ENCODE measurements at regions not wholly inside any gene's neighbourhood (a gene's known extent, or its start where the extent isn't known, plus 50 kb on each side); places are given as distances from the start of the nearest gene placed in this dataset.

DNA sequence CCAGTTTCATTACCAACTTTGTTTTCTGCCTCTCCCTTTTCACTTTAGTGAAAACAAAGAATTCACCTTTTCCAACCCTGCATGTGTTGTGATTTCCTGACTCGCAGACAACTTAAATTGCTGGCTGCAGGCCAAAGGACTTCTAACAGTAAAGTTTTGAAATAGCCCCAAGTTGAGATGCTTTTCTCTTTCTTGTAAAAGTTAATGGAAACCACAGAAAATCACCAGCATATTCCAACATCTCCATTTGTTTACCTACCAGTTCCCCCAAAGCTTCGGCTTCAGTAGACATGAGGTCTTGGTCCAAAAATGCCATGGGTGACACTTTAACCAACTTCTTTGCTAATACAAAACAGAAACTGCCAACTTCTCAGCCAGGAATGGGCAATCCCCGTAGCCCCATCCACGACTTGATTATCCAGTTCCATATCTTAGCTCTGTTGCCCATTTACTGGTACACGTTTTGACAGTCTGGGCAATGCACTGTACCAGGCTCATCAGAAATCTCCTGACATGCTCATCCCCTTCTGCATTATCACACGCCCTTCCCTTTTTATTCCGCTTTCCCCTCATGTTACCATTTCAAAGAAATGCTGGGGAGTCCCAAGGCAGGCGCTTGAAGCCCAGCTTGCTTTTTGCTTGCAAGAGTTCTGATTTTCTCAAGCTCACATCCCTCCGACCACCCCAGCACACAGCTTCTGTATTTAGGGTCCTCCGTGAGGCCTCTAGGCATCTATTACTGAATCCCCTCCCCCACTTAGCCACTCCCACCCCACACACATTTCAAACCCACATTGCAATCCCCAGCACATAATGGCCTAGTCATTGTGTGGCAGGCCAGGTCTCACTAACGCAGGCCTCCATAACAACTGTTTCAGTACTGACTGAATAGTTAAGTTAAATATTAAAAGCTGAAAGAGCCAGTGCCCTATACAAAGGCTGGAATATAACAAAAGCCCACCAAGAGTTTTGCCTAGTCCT, 137.9 kb upstream of the S100G start:
- no peak overlapping the region for H3K27ac ChIP-seq (ENCODE audit: extremely low read depth, low read depth, low read length)
- H3K4me2 ChIP-seq (ENCODE audit: insufficient read depth, low read length) = no peak overlapping the region
- H2AFZ ChIP-seq (ENCODE audit: low read depth, low read length) = no peak overlapping the region
- no peaks in the 10 kb centered on the region for H4K20me1 ChIP-seq (replicated peaks; ENCODE audit: control insufficient read depth, insufficient read depth, low read length)
- ATAC-seq (no peak), FAIRE-seq (no peak), DNase-seq (ENCODE audit: extremely low read depth in 1 of 4, low spot score in 3 of 4) (no peak)
- POLR2A ChIA-PET = no interaction called here
- peaks cover 0 to 7% of the 10 kb centered on the region in 2 experiments; a peak in 3 of 5 replicates for H3K27me3 ChIP-seq (ENCODE audit: control insufficient read depth in 2 of 2, insufficient read depth in 2 of 2, low read length in 2 of 2)
- in situ Hi-C loops (cut with MboI) (no loop called here), intact Hi-C loops (cut with micrococcal nuclease) (no loop called here)
- H3K9me3 ChIP-seq (replicated peaks; ENCODE audit: control insufficient read depth, insufficient read depth, low read depth, low read length) = no peaks in the 10 kb centered on the region
- H3K36me3 ChIP-seq (ENCODE audit: control insufficient read depth, insufficient read depth, low read length) = no peaks in the 10 kb centered on the region
- H3K9ac ChIP-seq (ENCODE audit: insufficient read depth in 1 of 2, low read depth in 2 of 2, low read length in 2 of 2) = no peak overlapping the region
- no peaks in the 10 kb centered on the region for H3K9me1 ChIP-seq (ENCODE audit: control insufficient read depth, insufficient read depth, low read length)
- H3K4me1 ChIP-seq (replicated peaks in 1 of 2; ENCODE audit: control insufficient read depth in 2 of 2, insufficient read depth in 2 of 2, low read length in 2 of 2) = no peaks in the 10 kb centered on the region
- no peaks in the 10 kb centered on the region for H3K79me2 ChIP-seq (ENCODE audit: control insufficient read depth, insufficient read depth, low read length)
- BruUV-seq (replicated peaks) = no TSS peak
- H3K4me3 ChIP-seq = no peak overlapping the region
- 25% methylated on average over 9 of the region's 11 CpGs for WGBS (ENCODE audit: insufficient coverage, low coverage, missing lambda C conversion rate)
- CTCF ChIA-PET (ENCODE audit: low intra/inter-chr PET ratio) = no interaction called here
- TF ChIP-seq TGIF2 (CRISPR knock-in tag; IDR thresholded peaks at IDR 0.05) = no peak
- TF ChIP-seq ZNF239 (CRISPR knock-in tag; IDR thresholded peaks at IDR 0.05) = no peak
- TF ChIP-seq SIX5 (IDR thresholded peaks at IDR 0.05; ENCODE audit: borderline replicate concordance in 1 of 2, insufficient read depth in 1 of 2, low read depth in 1 of 2, low read length in 2 of 2) = no peak
- no peak for TF ChIP-seq CHD1 (IDR thresholded peaks at IDR 0.05; ENCODE audit: low read length)
- TF ChIP-seq HNRNPL (IDR thresholded peaks at IDR 0.05; ENCODE audit: low read depth, low read length) = no peak
- no peak for TF ChIP-seq DNMT1 (IDR thresholded peaks at IDR 0.05)
- TF ChIP-seq ESRRA (IDR thresholded peaks at IDR 0.05; ENCODE audit: borderline replicate concordance, low read depth) = no peak
- no peak for TF ChIP-seq EP400 (IDR thresholded peaks at IDR 0.05)
- TF ChIP-seq SOX6 (IDR thresholded peaks at IDR 0.05) = no peak
- no peak for TF ChIP-seq HDAC1 (IDR thresholded peaks at IDR 0.05)
- TF ChIP-seq TAF7 (tag; IDR thresholded peaks at IDR 0.05) = no peak
- no peak for TF ChIP-seq GTF2A2 (tag; IDR thresholded peaks at IDR 0.05)
- no peak for TF ChIP-seq RREB1 (CRISPR knock-in tag; IDR thresholded peaks at IDR 0.05)
- TF ChIP-seq ESRRB (CRISPR knock-in tag; IDR thresholded peaks at IDR 0.05; ENCODE audit: borderline replicate concordance) = no peak
- TF ChIP-seq ZNF764 (CRISPR knock-in tag; IDR thresholded peaks at IDR 0.05; ENCODE audit: low read depth) = no peak
- no peak for TF ChIP-seq KLF6 (CRISPR knock-in tag; IDR thresholded peaks at IDR 0.05; ENCODE audit: borderline replicate concordance)
